Mucosa of descending colon (tissue), 3 donors: ENCODE measurements at regions not wholly inside any gene's neighbourhood (a gene's known extent, or its start where the extent isn't known, plus 50 kb on each side); places are given as distances from the start of the nearest gene placed in this dataset.

Experiments used
- ATAC-seq: fragments of 200-7000 bp; cut with Tn5 transposase; one replicate; pipeline ENCODE4 v1.9.1; 2020; ENCODE audit warnings: mild to moderate bottlenecking, moderate library complexity
- DNase-seq, 3 donors: peaks; one replicate each; pipeline ENCODE4 v3.0.0-alpha.2; 2020
- H3K36me3 ChIP-seq: fragments of 200-600 bp; one replicate; pipeline ENCODE4 v1.8.0; 2021; ENCODE audit warnings: low read depth, mild to moderate bottlenecking
- H3K4me1 ChIP-seq: fragments of 200-600 bp; one replicate; pipeline ENCODE4 v1.8.0; 2021; ENCODE audit warnings: low read depth, mild to moderate bottlenecking
- H3K4me3 ChIP-seq: fragments of 200-600 bp; one replicate; pipeline ENCODE4 v1.8.0; 2021; ENCODE audit warnings: mild to moderate bottlenecking
- H3K9me3 ChIP-seq: fragments of 200-600 bp; one replicate; pipeline ENCODE4 v1.8.0; 2021; ENCODE audit warnings: mild to moderate bottlenecking
- intact Hi-C, 2 donors: fragments of 100-400 bp; cut with DNase I in 1 of 2; cut with micrococcal nuclease in 1 of 2; formaldehyde crosslinking; loops; one replicate each; pipeline versions ENCODE4 v1.11.0 to v1.11.1; 2022; cut with DNase I, micrococcal nuclease
- TF ChIP-seq, protein P1 (sequence below): fragments of 200-600 bp; IDR thresholded peaks from one replicate; pipeline ENCODE4 v1.8.0; 2022; ENCODE audit warnings: antibody characterized with exemption, mild to moderate bottlenecking
- donor health status: DM: no; HTN: no; CAD: no; lungs with moderate emphysema.
- donor health status: DM: no; HTN: no; CAD: no.
- donor health status: DM: no; HTN: yes; CAD: no.

DNA sequence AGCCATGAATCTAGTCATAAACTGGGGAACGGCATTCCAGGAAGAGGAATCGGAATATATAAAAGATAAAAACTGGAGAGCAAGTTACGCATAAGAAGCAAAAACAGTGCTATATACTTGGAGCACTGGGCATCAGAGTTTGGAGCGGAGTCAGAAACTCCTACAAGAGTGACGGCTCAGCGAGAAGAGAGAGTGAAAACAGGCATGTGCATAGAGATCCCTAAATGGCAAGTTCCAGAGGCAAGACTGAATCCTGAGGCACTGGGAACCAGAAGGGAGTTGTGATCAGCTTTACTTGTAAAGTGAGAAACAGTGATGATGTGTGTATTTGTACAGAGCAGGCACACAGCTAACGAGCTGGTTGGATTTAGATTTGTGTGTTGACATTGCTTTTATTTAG, 514.4 kb upstream of the TNC start:
- TF ChIP-seq, protein P1, sequence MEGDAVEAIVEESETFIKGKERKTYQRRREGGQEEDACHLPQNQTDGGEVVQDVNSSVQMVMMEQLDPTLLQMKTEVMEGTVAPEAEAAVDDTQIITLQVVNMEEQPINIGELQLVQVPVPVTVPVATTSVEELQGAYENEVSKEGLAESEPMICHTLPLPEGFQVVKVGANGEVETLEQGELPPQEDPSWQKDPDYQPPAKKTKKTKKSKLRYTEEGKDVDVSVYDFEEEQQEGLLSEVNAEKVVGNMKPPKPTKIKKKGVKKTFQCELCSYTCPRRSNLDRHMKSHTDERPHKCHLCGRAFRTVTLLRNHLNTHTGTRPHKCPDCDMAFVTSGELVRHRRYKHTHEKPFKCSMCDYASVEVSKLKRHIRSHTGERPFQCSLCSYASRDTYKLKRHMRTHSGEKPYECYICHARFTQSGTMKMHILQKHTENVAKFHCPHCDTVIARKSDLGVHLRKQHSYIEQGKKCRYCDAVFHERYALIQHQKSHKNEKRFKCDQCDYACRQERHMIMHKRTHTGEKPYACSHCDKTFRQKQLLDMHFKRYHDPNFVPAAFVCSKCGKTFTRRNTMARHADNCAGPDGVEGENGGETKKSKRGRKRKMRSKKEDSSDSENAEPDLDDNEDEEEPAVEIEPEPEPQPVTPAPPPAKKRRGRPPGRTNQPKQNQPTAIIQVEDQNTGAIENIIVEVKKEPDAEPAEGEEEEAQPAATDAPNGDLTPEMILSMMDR: no peak
- H3K4me1 ChIP-seq: no peaks in the 10 kb centered on the region
- no peak overlapping the region for H3K4me3 ChIP-seq
- no peak for ATAC-seq
- no peak for DNase-seq
- intact Hi-C loops: no loop called here
- H3K9me3 ChIP-seq: no peaks in the 10 kb centered on the region
- H3K36me3 ChIP-seq: no peaks in the 10 kb centered on the region

DNA sequence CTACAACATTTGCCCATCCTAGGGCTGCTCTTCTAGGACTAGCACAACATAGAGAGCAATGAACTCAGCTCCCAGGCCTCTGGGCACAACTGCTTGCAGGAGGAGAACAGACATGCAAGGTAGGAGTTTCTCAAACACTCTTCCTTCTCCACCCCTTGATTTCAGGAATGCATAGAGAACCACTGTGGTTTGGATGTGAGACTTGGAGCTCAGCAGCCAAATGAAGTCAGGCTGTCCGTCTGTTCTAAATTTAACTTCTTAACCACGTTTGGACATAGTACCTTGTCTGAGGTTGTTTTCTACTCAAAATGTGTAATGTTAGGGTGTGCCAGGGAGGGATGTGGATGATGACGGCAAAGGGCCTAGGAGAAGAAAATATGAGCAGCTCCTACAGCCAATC, 515.1 kb upstream of the TNC start:
- intact Hi-C loops: no loop called here
- TF ChIP-seq, protein P1: no peak
- no peak for DNase-seq

DNA sequence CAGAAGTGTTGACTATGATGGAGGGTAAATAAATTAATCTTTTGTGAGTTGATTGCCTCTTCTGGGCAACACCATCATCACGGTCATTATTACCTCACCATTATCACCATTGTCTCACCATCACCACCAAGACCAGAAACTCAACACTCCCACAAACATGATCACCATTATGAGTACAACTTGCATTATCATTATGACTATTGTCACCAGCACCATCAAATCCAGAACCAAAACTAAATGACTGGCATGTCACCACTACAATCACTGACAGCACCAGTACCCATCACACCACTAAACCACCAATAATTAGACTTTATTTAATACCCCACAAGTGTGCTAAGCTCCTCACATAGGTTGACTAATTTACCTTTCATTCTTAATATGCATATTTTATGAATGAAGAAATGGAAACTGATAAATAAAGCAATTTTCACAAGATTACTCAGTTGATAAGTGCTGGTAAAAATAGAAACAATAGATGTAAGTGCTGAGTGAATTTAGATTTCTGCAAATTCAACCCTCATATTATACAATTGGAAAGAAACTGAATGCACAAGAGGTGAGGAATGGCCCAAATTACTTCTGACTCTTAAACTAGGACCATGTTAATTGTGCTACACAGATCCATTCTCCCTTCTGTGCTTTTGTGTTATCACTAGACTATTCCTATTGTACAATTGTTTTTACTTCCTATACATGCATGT, 517.8 kb upstream of the PAPPA start:
- no peak for DNase-seq
- Histone ChIP-seq H3K4me3 (no peak overlapping the region), H3K4me1 (no peaks in the 10 kb centered on the region), H3K9me3 (no peaks in the 10 kb centered on the region), H3K36me3 (no peaks in the 10 kb centered on the region)
- intact Hi-C loops: no loop called here
- TF ChIP-seq, protein P1: no peak
- no peak for ATAC-seq

More for the DNA sequence above, 515.1 kb upstream of the TNC start:
- Histone ChIP-seq H3K9me3 (no peaks in the 10 kb centered on the region), H3K36me3 (no peaks in the 10 kb centered on the region), H3K4me1 (no peaks in the 10 kb centered on the region), H3K4me3 (no peak overlapping the region)
- no peak for ATAC-seq

DNA sequence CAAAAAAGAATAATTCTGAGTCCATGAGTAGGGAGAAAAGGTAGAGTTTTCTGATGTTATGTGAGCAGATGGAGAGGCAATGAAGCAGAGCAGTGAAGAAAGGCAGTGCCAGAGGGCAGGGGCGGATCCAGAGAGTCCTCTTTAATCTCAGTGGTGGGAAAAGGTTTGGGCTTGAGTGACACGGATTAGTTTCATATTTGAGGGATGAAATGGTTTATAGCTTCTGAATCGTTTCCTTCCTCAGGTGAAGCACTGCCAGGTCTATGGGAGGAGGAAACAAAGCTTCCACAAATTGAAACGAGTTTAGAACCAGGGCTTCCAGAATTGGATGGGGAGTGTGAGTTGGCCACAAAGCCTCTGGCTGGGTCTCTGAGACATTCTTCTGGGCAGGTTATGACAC, 517.0 kb upstream of the PAPPA start:
- DNase-seq: no peak
- Histone ChIP-seq H3K36me3 (no peaks in the 10 kb centered on the region), H3K4me1 (no peaks in the 10 kb centered on the region), H3K9me3 (no peaks in the 10 kb centered on the region), H3K4me3 (no peak overlapping the region)
- TF ChIP-seq, protein P1: no peak
- intact Hi-C loops: no loop called here
- ATAC-seq: no peak

DNA sequence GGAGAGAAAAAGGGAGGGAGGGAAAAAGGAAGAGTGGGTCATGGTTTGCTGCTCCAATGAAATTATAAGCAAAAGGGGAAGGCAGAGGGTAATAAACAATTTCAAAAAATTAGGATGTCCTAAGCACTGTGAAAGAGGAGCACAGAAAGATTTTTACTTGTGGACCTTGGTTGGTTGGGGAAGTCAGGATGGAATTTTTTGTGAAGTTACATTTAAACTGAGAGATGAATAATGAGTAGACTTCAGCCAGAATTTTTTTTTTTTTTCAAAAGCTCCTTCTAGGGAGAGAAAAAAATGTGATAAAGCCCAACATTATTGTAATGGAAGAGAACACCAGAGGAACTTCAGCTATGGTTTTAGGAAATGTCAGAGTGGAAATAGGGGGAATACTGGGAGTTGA, 515.9 kb upstream of the PAPPA start:
- ATAC-seq (no peak), DNase-seq (no peak)
- no peaks in the 10 kb centered on the region for H3K36me3 ChIP-seq
- H3K9me3 ChIP-seq: no peaks in the 10 kb centered on the region
- H3K4me3 ChIP-seq: no peak overlapping the region
- TF ChIP-seq, protein P1: no peak
- intact Hi-C loops: no loop called here
- no peaks in the 10 kb centered on the region for H3K4me1 ChIP-seq

DNA sequence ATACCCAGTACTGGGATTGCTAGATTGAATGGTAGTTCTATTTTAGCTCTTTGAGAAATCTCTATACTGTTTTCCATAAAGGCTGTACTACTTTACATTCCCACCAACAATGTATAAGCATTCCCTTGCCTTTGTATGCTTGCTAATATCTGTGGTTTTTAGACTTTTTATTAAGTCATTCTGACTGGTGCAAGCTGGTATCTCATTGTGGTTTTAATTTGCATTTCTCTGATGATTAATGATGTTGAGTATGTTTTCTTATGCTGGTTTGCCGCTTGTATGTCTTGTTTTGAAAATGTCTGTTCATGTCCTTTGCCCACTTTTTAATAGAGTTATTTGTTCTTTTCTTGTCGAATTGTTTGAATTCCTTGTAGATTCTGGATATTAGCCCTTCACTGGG, 512.7 kb upstream of the PAPPA start:
- intact Hi-C loops: no loop called here
- no peak for ATAC-seq

More for the DNA sequence above, 512.7 kb upstream of the PAPPA start:
- H3K4me3 ChIP-seq: no peak overlapping the region
- H3K4me1 ChIP-seq: no peaks in the 10 kb centered on the region
- H3K36me3 ChIP-seq: no peaks in the 10 kb centered on the region
- no peak for DNase-seq
- no peaks in the 10 kb centered on the region for H3K9me3 ChIP-seq
- TF ChIP-seq, protein P1: no peak
